GM12878 (cell line): ENCODE measurements at regions not wholly inside any gene's neighbourhood (a gene's known extent, or its start where the extent isn't known, plus 50 kb on each side); places are given as distances from the start of the nearest gene placed in this dataset.

Experiments used
- ATAC-seq: fragments of 200-7000 bp; cut with Tn5 transposase; 3 replicates; pipeline ENCODE4 v1.9.1; 2020; ENCODE audit warnings: mild to moderate bottlenecking, moderate library complexity
- BruUV-seq: library from RNA; stranded (reverse); fragments of 400-500 nt; replicated peaks from 2 replicates; lab custom pipeline; 2021; lab: Mats Ljungman, UMichigan
- CTCF ChIA-PET: fragments of 300-600 bp; sonication (Branson Sonifier 250); formaldehyde crosslinking; extraction: SDS; loops from one replicate; lab custom pipeline; 2021; ENCODE audit warnings: inconsistent platforms; lab: Yijun Ruan, JAX
- POLR2A ChIA-PET: fragments of 350-600 bp; formaldehyde crosslinking; extraction: SDS; loops from one replicate; lab custom pipeline; 2021; ENCODE audit warnings: inconsistent platforms; lab: Charles Lee
- RAD21 ChIA-PET: fragments of 300-600 bp; sonication (Branson Sonifier 250); formaldehyde crosslinking; loops from one replicate; lab custom pipeline; 2023; ENCODE audit warnings: antibody characterized with exemption; ENCODE audit not compliant: unreplicated experiment; lab: Charles Lee
- SMC1A ChIA-PET: fragments of 300-600 bp; sonication (Branson Sonifier 250); formaldehyde crosslinking; loops from one replicate; lab custom pipeline; 2023; ENCODE audit not compliant: unreplicated experiment, uncharacterized antibody; lab: Charles Lee
- DNase-seq: peaks from one replicate; pipeline ENCODE4 v3.0.0-alpha.2; 2011; ENCODE audit warnings: low read depth, low spot score
- FAIRE-seq: peaks from 3 replicates; lab custom pipeline; 2011; peaks lifted over from hg19 to GRCh38; lab: Jason Lieb, UNC
- H2AFZ ChIP-seq: 2 replicates; pipeline ENCODE4 v1.6.0; 2011; ENCODE audit warnings: low read depth, low read length, control low read depth; ENCODE audit not compliant: control insufficient read depth
- H3K27ac ChIP-seq: 2 replicates; pipeline ENCODE4 v1.5.1; 2011; ENCODE audit warnings: control low read depth; ENCODE audit not compliant: control insufficient read depth, insufficient read depth
- H3K27me3 ChIP-seq, 2 experiments: replicated peaks in 1 of 2; 2 replicates each; pipeline versions ENCODE4 v1.6.0 to v1.6.1; 2011; ENCODE audit warnings: low read length in 1 of 2; ENCODE audit not compliant: control insufficient read depth in 2 of 2, insufficient read depth in 2 of 2
- H3K36me3 ChIP-seq, 2 experiments: 2 replicates each; pipeline ENCODE4 v1.5.1; 2011; ENCODE audit warnings: low read length in 1 of 2; ENCODE audit not compliant: control insufficient read depth in 2 of 2, insufficient read depth in 2 of 2
- H3K4me1 ChIP-seq: 2 replicates; pipeline ENCODE4 v1.6.1; 2011; ENCODE audit warnings: mild to moderate bottlenecking, low read length, moderate library complexity, mixed read lengths; ENCODE audit not compliant: control insufficient read depth, insufficient read depth
- H3K4me2 ChIP-seq: 2 replicates; pipeline ENCODE4 v1.6.0; 2011; ENCODE audit warnings: control low read depth; ENCODE audit not compliant: control insufficient read depth, insufficient read depth
- H3K4me3 ChIP-seq: fragments of 200-600 bp; sonication (generic); 2 replicates; pipeline ENCODE4 v1.5.1; 2016
- H3K79me2 ChIP-seq: 2 replicates; pipeline ENCODE4 v1.6.0; 2011; ENCODE audit warnings: low read length; ENCODE audit not compliant: control insufficient read depth, insufficient read depth
- H3K9ac ChIP-seq: 2 replicates; pipeline ENCODE4 v1.8.0; 2011; ENCODE audit warnings: low read length, control low read depth, mixed read lengths; ENCODE audit not compliant: control insufficient read depth, insufficient read depth
- H3K9me3 ChIP-seq: replicated peaks from 3 replicates; pipeline ENCODE4 v1.5.1; 2011; ENCODE audit warnings: mild to moderate bottlenecking, low read length; ENCODE audit not compliant: control insufficient read depth, insufficient read depth
- H4K20me1 ChIP-seq: 2 replicates; pipeline ENCODE4 v1.6.0; 2011; ENCODE audit not compliant: control insufficient read depth, insufficient read depth
- BCL3 ChIP-seq: IDR thresholded peaks from 2 replicates; pipeline ENCODE4 v1.6.1; 2011; ENCODE audit warnings: borderline replicate concordance, low read depth, mild to moderate bottlenecking, moderate library complexity, low read length; ENCODE audit not compliant: insufficient read depth, poor library complexity, severe bottlenecking
- CHD2 ChIP-seq: IDR thresholded peaks from 2 replicates; pipeline ENCODE4 v1.6.1; 2011; ENCODE audit warnings: low read depth, low read length, improper control_type of control experiment, borderline replicate concordance
- HCFC1 ChIP-seq: fragments of 150-350 bp; IDR thresholded peaks from 2 replicates; pipeline ENCODE4 v1.6.1; 2014; ENCODE audit warnings: low read length
- KDM1A ChIP-seq: fragments of 200-600 bp; sonication (generic); IDR thresholded peaks from 2 replicates; pipeline ENCODE4 v1.6.1; 2016; ENCODE audit warnings: borderline replicate concordance
- POLR2A ChIP-seq: IDR thresholded peaks from 2 replicates; pipeline ENCODE4 v1.6.1; 2011; ENCODE audit warnings: low read depth, mild to moderate bottlenecking, low read length
- RAD51 ChIP-seq: fragments of 450-650 bp; IDR thresholded peaks from 2 replicates; pipeline ENCODE4 v1.6.1; 2016; ENCODE audit warnings: moderate library complexity, mild to moderate bottlenecking, inconsistent platforms
- RBBP5 ChIP-seq: fragments of 200-600 bp; sonication (generic); conservative IDR thresholded peaks from 2 replicates; pipeline ENCODE4 v1.6.1; 2016
- SIN3A ChIP-seq: IDR thresholded peaks from 2 replicates; pipeline ENCODE4 v1.6.1; 2012; ENCODE audit warnings: low read depth, low read length, improper control_type of control experiment
- SKIL ChIP-seq: fragments of 450-650 bp; IDR thresholded peaks from 2 replicates; pipeline ENCODE4 v1.6.1; 2017; ENCODE audit warnings: mild to moderate bottlenecking, low read depth, inconsistent platforms; ENCODE audit not compliant: poor library complexity, severe bottlenecking
- SPI1 ChIP-seq: IDR thresholded peaks from 2 replicates; pipeline ENCODE4 v1.6.1; 2011; ENCODE audit warnings: low read depth, mild to moderate bottlenecking, low read length, moderate library complexity, borderline replicate concordance; ENCODE audit not compliant: insufficient read depth
- STAT3 ChIP-seq: IDR thresholded peaks from 2 replicates; pipeline ENCODE4 v1.6.1; 2011; ENCODE audit warnings: low read depth, low read length, improper control_type of control experiment
- ZBED1 ChIP-seq: IDR thresholded peaks from 2 replicates; pipeline ENCODE4 v1.6.1; 2016; ENCODE audit warnings: borderline replicate concordance
- in situ Hi-C: fragments of 300-500 bp; cut with MboI; formaldehyde crosslinking; loops from 9 replicates; pipeline ENCODE4 v1.14.3; 2018; ENCODE audit warnings: mixed read lengths
- intact Hi-C: fragments of 100-400 bp; cut with micrococcal nuclease; formaldehyde crosslinking; loops from one replicate; pipeline ENCODE4 v1.14.2; 2022; ENCODE audit not compliant: unreplicated experiment
- TF ChIP-seq, protein P1 (sequence below): fragments of 450-650 bp; IDR thresholded peaks from 2 replicates; pipeline ENCODE4 v1.6.1; 2016; ENCODE audit warnings: mild to moderate bottlenecking

DNA sequence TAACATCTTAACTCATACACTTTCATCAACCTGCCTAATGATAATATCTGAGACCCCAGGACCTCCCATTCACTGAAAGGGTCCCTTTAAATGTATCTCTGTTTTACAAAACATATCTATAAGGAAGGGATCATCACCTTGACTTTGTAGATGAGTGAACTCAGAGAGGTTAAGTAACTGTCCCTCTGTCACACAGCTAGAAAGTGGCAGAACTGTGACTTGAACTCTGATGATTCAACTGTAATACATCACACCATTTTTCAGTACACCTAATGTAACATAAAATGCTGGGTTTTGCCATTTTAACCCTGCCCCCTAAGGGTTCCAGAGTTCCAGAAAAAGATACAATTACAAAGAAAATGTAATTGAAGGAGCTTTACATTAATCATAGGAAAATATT lies 234.6 kb downstream of the ZEB2 start:
- H3K27ac ChIP-seq: no peak overlapping the region
- TF ChIP-seq STAT3: no peak
- TF ChIP-seq HCFC1: no peak
- no peak for TF ChIP-seq BCL3
- no peak for TF ChIP-seq POLR2A
- TF ChIP-seq CHD2: no peak
- no peak for TF ChIP-seq RAD51
- no peak for TF ChIP-seq ZBED1
- no peak for TF ChIP-seq SPI1
- TF ChIP-seq KDM1A: no peak
- no peak for TF ChIP-seq SKIL
- TF ChIP-seq, protein P1, sequence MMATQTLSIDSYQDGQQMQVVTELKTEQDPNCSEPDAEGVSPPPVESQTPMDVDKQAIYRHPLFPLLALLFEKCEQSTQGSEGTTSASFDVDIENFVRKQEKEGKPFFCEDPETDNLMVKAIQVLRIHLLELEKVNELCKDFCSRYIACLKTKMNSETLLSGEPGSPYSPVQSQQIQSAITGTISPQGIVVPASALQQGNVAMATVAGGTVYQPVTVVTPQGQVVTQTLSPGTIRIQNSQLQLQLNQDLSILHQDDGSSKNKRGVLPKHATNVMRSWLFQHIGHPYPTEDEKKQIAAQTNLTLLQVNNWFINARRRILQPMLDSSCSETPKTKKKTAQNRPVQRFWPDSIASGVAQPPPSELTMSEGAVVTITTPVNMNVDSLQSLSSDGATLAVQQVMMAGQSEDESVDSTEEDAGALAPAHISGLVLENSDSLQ: no peak
- TF ChIP-seq SIN3A: no peak
- no peak for TF ChIP-seq RBBP5
- H3K27me3 ChIP-seq: no peaks in the 10 kb centered on the region
- intact Hi-C loops (no loop called here), in situ Hi-C loops (no loop called here)
- DNase-seq (no peak), FAIRE-seq (no peak), ATAC-seq (no peak)
- H3K4me1 ChIP-seq: no peaks in the 10 kb centered on the region
- no peaks in the 10 kb centered on the region for H3K36me3 ChIP-seq
- POLR2A ChIA-PET: interaction anchor here (0.5 to 0.7 kb wide), 5 partner anchors 9 to 74 kb away, joined by 3 to 6 read pairs (median 5); no protein-coding TSS in a partner anchor
- H3K4me2 ChIP-seq: no peak overlapping the region
- H2AFZ ChIP-seq: no peak overlapping the region
- BruUV-seq: no TSS peak
- RAD21 ChIA-PET: interaction anchor here (0.9 kb wide), 1 partner anchor 9 kb away, joined by 4 read pairs; no protein-coding TSS in a partner anchor
- H4K20me1 ChIP-seq: no peaks in the 10 kb centered on the region
- H3K79me2 ChIP-seq: no peaks in the 10 kb centered on the region
- SMC1A ChIA-PET: interaction anchor here (0.6 to 1.4 kb wide), 10 partner anchors 10 to 283 kb away, joined by 3 to 5 read pairs (median 3); no protein-coding TSS in a partner anchor
- no peak overlapping the region for H3K4me3 ChIP-seq
- CTCF ChIA-PET: interaction anchor here (1.8 kb wide), 1 partner anchor 44 kb away, joined by 4 read pairs; no protein-coding TSS in a partner anchor
- no peaks in the 10 kb centered on the region; the same call in 2 of the 3 replicates for H3K9me3 ChIP-seq
- H3K9ac ChIP-seq: no peak overlapping the region
